Calu3 (cell line): ENCODE measurements at regions not wholly inside any gene's neighbourhood (a gene's known extent, or its start where the extent isn't known, plus 50 kb on each side); places are given as distances from the start of the nearest gene placed in this dataset.

Experiments used
- BruUV-seq: library from RNA; stranded (reverse); fragments of 400-500 nt; replicated peaks from 2 replicates; lab custom pipeline; 2021; lab: Mats Ljungman, UMichigan
- CTCF ChIA-PET: fragments of 300-600 bp; sonication (Branson Sonifier 250); formaldehyde crosslinking; loops from one replicate; lab custom pipeline; 2022; ENCODE audit warnings: antibody characterized with exemption; lab: Charles Lee
- DNase-seq: peaks from one replicate; pipeline ENCODE4 v3.0.0; 2022
- H3K27ac Mint-ChIP-seq: one replicate; pipeline ENCODE4 v1.8.0; 2022; ENCODE audit warnings: mixed read lengths; ENCODE audit not compliant: unreplicated experiment
- H3K27me3 Mint-ChIP-seq: one replicate; pipeline ENCODE4 v1.8.0; 2022; ENCODE audit warnings: mixed read lengths; ENCODE audit not compliant: unreplicated experiment
- H3K36me3 Mint-ChIP-seq: one replicate; pipeline ENCODE4 v1.8.0; 2022; ENCODE audit warnings: mild to moderate bottlenecking, moderate library complexity, mixed read lengths; ENCODE audit not compliant: insufficient read depth, unreplicated experiment
- H3K4me1 Mint-ChIP-seq: one replicate; pipeline ENCODE4 v1.8.0; 2022; ENCODE audit warnings: mild to moderate bottlenecking, low read depth, mixed read lengths; ENCODE audit not compliant: unreplicated experiment
- H3K4me3 Mint-ChIP-seq: one replicate; pipeline ENCODE4 v1.8.0; 2022; ENCODE audit warnings: mild to moderate bottlenecking, low read depth, moderate library complexity, mixed read lengths; ENCODE audit not compliant: unreplicated experiment
- H3K9me3 Mint-ChIP-seq: one replicate; pipeline ENCODE4 v1.8.0; 2022; ENCODE audit warnings: low read depth, mixed read lengths; ENCODE audit not compliant: unreplicated experiment
- intact Hi-C: fragments of 100-400 bp; cut with micrococcal nuclease; formaldehyde crosslinking; loops from one replicate; pipeline ENCODE4 v1.10.0; 2022; ENCODE audit not compliant: unreplicated experiment
- TF ChIP-seq, protein P1 (sequence below): fragments of 200-600 bp; IDR thresholded peaks from one replicate; pipeline ENCODE4 v1.8.0; 2022; ENCODE audit warnings: antibody characterized with exemption; ENCODE audit not compliant: unreplicated experiment

DNA sequence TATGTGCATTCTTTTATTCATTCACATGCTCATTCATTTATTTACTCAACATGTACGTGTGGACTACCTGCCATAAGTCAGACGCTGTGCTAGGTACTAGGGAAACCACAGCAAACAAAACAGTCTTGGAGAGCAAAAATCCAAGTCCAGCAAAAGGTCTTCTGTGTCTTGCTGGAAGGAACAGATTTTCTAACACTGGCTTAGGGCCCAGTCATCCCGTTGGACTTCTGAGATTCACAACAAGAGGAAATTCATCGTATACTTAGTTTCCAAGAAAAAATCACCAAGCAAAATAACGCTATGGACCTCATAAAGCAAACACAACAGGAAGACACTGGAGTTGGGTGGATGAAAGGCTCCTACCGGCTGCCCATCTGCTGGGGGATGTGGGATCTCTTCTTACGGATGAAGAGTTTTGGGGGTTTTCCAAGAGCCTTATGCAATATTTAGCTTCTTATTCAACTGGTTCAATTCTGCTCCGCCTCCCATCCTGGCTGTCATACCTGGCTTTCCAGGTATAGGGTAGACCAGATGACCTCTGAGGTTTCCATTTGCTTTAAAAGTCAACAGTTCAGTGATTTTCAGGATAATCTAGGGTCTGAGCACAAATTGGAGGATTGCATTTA lies 262.7 kb downstream of the HAUS1 start:
- no peak for DNase-seq
- H3K4me3 Mint-ChIP-seq: no peak overlapping the region
- H3K27me3 Mint-ChIP-seq: peaks cover 36% of the 10 kb centered on the region
- TF ChIP-seq, protein P1, sequence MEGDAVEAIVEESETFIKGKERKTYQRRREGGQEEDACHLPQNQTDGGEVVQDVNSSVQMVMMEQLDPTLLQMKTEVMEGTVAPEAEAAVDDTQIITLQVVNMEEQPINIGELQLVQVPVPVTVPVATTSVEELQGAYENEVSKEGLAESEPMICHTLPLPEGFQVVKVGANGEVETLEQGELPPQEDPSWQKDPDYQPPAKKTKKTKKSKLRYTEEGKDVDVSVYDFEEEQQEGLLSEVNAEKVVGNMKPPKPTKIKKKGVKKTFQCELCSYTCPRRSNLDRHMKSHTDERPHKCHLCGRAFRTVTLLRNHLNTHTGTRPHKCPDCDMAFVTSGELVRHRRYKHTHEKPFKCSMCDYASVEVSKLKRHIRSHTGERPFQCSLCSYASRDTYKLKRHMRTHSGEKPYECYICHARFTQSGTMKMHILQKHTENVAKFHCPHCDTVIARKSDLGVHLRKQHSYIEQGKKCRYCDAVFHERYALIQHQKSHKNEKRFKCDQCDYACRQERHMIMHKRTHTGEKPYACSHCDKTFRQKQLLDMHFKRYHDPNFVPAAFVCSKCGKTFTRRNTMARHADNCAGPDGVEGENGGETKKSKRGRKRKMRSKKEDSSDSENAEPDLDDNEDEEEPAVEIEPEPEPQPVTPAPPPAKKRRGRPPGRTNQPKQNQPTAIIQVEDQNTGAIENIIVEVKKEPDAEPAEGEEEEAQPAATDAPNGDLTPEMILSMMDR: no peak
- CTCF ChIA-PET: no interaction called here
- H3K9me3 Mint-ChIP-seq: no peaks in the 10 kb centered on the region
- no TSS peak for BruUV-seq
- no peak overlapping the region for H3K27ac Mint-ChIP-seq
- intact Hi-C loops: no loop called here
- H3K36me3 Mint-ChIP-seq: peaks cover 10% of the 10 kb centered on the region
- H3K4me1 Mint-ChIP-seq: no peaks in the 10 kb centered on the region

DNA sequence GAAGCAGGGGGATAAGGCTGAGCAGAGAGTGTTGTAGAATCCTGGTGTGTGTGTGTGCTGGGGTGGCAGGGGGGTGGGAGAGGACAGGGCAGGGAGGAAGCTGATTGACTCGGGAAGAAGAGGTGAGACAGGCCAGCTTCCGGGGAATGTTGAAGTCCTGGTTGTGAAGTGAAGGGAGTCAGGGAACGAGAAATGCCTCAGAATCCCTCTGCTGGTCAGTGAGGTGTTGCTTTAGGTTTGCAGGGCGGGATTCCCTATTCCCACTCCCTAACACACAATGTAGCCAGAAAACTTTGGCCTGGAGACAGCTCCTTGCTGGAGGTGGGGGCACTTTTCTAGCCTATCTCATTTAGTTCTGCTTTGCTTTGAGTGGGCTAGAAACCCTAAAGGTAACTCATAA lies 265.1 kb downstream of the HAUS1 start:
- DNase-seq: no peak
- CTCF ChIA-PET: interaction anchor here (0.8 kb wide), 1 partner anchor 27 kb away, joined by 4 read pairs; no protein-coding TSS in a partner anchor
- Mint-ChIP-seq H3K36me3 (peaks cover 10% of the 10 kb centered on the region), H3K9me3 (no peaks in the 10 kb centered on the region), H3K4me3 (no peak overlapping the region), H3K4me1 (no peaks in the 10 kb centered on the region), H3K27ac (no peak overlapping the region), H3K27me3 (peaks cover 47% of the 10 kb centered on the region)
- BruUV-seq: no TSS peak
- TF ChIP-seq, protein P1: no peak
- intact Hi-C loops: no loop called here

DNA sequence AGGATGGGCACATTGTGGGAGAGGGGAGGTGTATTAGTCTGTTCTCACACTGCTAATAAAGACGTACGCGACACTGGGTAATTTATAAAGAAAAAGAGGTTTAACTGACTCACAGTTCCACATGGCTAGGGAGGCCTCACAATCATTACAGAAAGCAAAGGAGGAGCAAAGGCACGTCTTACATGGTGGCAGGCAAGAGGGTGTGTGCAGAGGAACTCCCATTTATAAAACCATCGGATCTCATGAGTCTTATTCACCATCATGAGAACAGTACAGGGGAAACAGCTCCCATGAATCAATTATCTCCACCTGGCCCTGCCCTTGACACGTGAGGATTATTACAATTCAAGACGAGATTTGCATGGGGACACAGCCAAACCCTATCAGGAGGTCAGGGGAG lies 266.7 kb downstream of the HAUS1 start:
- Mint-ChIP-seq H3K4me1 (no peaks in the 10 kb centered on the region), H3K27ac (no peak overlapping the region), H3K4me3 (no peak overlapping the region), H3K36me3 (peaks cover 5% of the 10 kb centered on the region), H3K27me3 (peaks cover 47% of the 10 kb centered on the region), H3K9me3 (no peaks in the 10 kb centered on the region)
- no TSS peak for BruUV-seq
- CTCF ChIA-PET: no interaction called here
- no peak for DNase-seq
- TF ChIP-seq, protein P1: no peak
- intact Hi-C loops: no loop called here

DNA sequence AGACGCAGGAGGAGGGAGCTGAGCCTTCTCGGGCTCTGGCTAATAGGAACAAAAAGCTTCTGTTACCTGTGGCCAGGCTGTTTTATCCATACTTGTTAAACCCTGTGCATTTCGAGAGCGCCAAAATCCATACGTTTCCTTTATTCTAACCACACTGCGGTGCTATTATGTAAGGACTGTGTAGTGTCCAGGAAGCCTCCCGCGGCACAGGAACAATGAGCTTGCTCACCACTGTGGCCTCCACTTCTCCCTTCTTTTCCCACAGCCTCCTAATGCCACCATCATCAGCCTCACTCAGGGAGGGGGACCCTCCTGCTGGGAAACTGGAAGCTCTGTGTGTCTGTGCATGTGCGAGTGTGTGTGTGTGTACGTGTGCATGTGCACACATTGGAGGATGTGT lies 268.5 kb downstream of the HAUS1 start:
- Mint-ChIP-seq H3K27ac (no peak overlapping the region), H3K27me3 (peaks cover 57% of the 10 kb centered on the region), H3K9me3 (no peaks in the 10 kb centered on the region), H3K36me3 (peaks cover 5% of the 10 kb centered on the region), H3K4me3 (no peak overlapping the region), H3K4me1 (no peaks in the 10 kb centered on the region)
- CTCF ChIA-PET: no interaction called here
- TF ChIP-seq, protein P1: no peak
- BruUV-seq: no TSS peak
- no peak for DNase-seq
- intact Hi-C loops: no loop called here
